Keratinocyte (primary cell): ENCODE measurements at regions not wholly inside any gene's neighbourhood (a gene's known extent, or its start where the extent isn't known, plus 50 kb on each side); places are given as distances from the start of the nearest gene placed in this dataset.

Experiments
- DNase-seq: peaks from one replicate; pipeline ENCODE4 v3.0.0-alpha.2; 2011; ENCODE audit warnings: low read depth, missing footprints, low spot score
- FAIRE-seq: peaks from 2 replicates; lab custom pipeline; 2011; peaks lifted over from hg19 to GRCh38; lab: Jason Lieb, UNC
- H2AFZ ChIP-seq: 2 replicates; pipeline ENCODE4 v1.6.0; 2012; ENCODE audit warnings: low read length, control low read depth, inconsistent platforms; ENCODE audit not compliant: control insufficient read depth
- H3K27ac ChIP-seq: 2 replicates; pipeline ENCODE4 v1.5.1; 2011; ENCODE audit warnings: low read length; ENCODE audit not compliant: control insufficient read depth, insufficient read depth
- H3K27me3 ChIP-seq: 3 replicates; pipeline ENCODE4 v1.6.0; 2011; ENCODE audit warnings: low read length; ENCODE audit not compliant: control insufficient read depth, insufficient read depth; ENCODE audit errors: extremely low read depth
- H3K36me3 ChIP-seq, 2 experiments: 2 replicates in 1 of 2; 3 replicates in 1 of 2; pipeline ENCODE4 v1.5.1; 2011; ENCODE audit warnings: low read length in 2 of 2, mild to moderate bottlenecking in 1 of 2; ENCODE audit not compliant: control insufficient read depth in 2 of 2, insufficient read depth in 2 of 2; ENCODE audit errors: extremely low read depth in 1 of 2
- H3K4me1 ChIP-seq: 3 replicates; pipeline ENCODE4 v1.5.1; 2011; ENCODE audit warnings: low read length; ENCODE audit not compliant: control insufficient read depth, insufficient read depth; ENCODE audit errors: extremely low read depth
- H3K4me2 ChIP-seq: 3 replicates; pipeline ENCODE4 v1.6.0; 2011; ENCODE audit warnings: low read depth, low read length; ENCODE audit not compliant: control insufficient read depth, insufficient read depth; ENCODE audit errors: extremely low read depth
- H3K4me3 ChIP-seq, 3 experiments: fragments of 200-600 bp in 1 of 3; sonication (generic) in 1 of 3; 2 replicates in 2 of 3; 3 replicates in 1 of 3; pipeline ENCODE4 v1.5.1; 2011 to 2016; ENCODE audit warnings: low read length in 3 of 3, mild to moderate bottlenecking in 3 of 3, control low read depth in 2 of 3, inconsistent platforms in 1 of 3, low read depth in 1 of 3, mixed read lengths in 1 of 3, mixed run types in 1 of 3, moderate library complexity in 1 of 3; ENCODE audit not compliant: control insufficient read depth in 2 of 3, insufficient read depth in 2 of 3; ENCODE audit errors: extremely low read depth in 1 of 3
- H3K79me2 ChIP-seq: 2 replicates; pipeline ENCODE4 v1.6.0; 2012; ENCODE audit warnings: low read length; ENCODE audit not compliant: control insufficient read depth, insufficient read depth
- H3K9ac ChIP-seq: 3 replicates; pipeline ENCODE4 v1.6.0; 2011; ENCODE audit warnings: low read length; ENCODE audit not compliant: control insufficient read depth, insufficient read depth; ENCODE audit errors: extremely low read depth
- H3K9me1 ChIP-seq: 3 replicates; pipeline ENCODE4 v1.6.0; 2011; ENCODE audit warnings: low read length; ENCODE audit not compliant: control insufficient read depth, insufficient read depth; ENCODE audit errors: extremely low read depth
- H3K9me3 ChIP-seq: 2 replicates; pipeline ENCODE4 v1.5.1; 2012; ENCODE audit warnings: low read depth, low read length; ENCODE audit not compliant: control insufficient read depth
- H4K20me1 ChIP-seq: 3 replicates; pipeline ENCODE4 v1.6.0; 2011; ENCODE audit warnings: low read length; ENCODE audit not compliant: control insufficient read depth, insufficient read depth; ENCODE audit errors: extremely low read depth
- CTCF ChIP-seq, 3 experiments: IDR thresholded peaks in 1 of 3; conservative IDR thresholded peaks in 1 of 3; optimal IDR thresholded peaks in 1 of 3; 2 replicates in 2 of 3; 3 replicates in 1 of 3; pipeline versions ENCODE3 to v1.5.1; 2011; ENCODE audit warnings: low read length in 3 of 3, mild to moderate bottlenecking in 3 of 3, moderate library complexity in 2 of 3, control low read depth in 1 of 3, inconsistent platforms in 1 of 3; ENCODE audit not compliant: insufficient read depth in 2 of 3; ENCODE audit errors: extremely low read depth in 1 of 3
- EZH2 ChIP-seq: IDR thresholded peaks from one replicate; pipeline ENCODE4 v1.6.1; 2012; ENCODE audit warnings: inconsistent platforms, mild to moderate bottlenecking, low read length, moderate library complexity
- dilution Hi-C: fragments of 300-500 bp; cut with MboI; formaldehyde crosslinking; loops from one replicate; pipeline ENCODE4 v1.7.0; 2020; ENCODE audit warnings: low sequenced_read_pairs; ENCODE audit not compliant: extremely low pct_ligation_motif_present

DNA sequence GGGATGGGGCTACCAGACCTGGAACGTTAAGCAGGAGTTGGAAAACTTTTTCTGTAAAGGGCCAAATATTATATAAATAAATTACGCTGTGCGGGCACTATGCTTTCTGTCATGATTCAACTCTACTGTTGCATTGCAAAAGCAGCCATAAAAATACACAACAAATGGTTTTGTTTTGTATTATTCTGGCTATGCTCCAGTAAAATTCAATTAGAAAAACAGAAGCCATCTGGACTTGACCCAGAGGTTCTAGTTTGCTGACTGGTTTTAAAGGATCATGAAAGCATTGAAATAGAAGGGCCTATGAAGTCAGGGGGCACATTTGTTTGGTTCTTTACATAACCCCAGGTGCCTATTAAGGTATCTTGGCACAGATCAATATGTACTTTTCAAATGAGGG, 647.4 kb upstream of the LMCD1 start:
- no peak for FAIRE-seq
- dilution Hi-C loops: no loop called here

GRCh38 chr3:7854721-7855120, 646.9 kb upstream of the LMCD1 start:
- FAIRE-seq (no peak), DNase-seq (no peak)
- no peak overlapping the region for H3K4me3 ChIP-seq
- no peaks in the 10 kb centered on the region for H3K9me3 ChIP-seq
- H2AFZ ChIP-seq: no peak overlapping the region
- TF ChIP-seq EZH2 (no peak), CTCF (optimal IDR thresholded peaks at IDR 0.05 in 1 of 3, IDR thresholded peaks at IDR 0.05 in 1 of 3, conservative IDR thresholded peaks at IDR 0.05 in 1 of 3; ENCODE audit: extremely low read depth in 1 of 3, insufficient read depth in 2 of 3, low read length in 3 of 3) (no peak)
- no peaks in the 10 kb centered on the region for H3K9me1 ChIP-seq
- no peaks in the 10 kb centered on the region for H3K27me3 ChIP-seq
- no peak overlapping the region for H3K9ac ChIP-seq
- no peaks in the 10 kb centered on the region for H3K4me1 ChIP-seq
- H4K20me1 ChIP-seq: no peaks in the 10 kb centered on the region
- H3K79me2 ChIP-seq: no peaks in the 10 kb centered on the region
- dilution Hi-C loops: no loop called here
- no peak overlapping the region for H3K27ac ChIP-seq
- no peak overlapping the region for H3K4me2 ChIP-seq
- no peaks in the 10 kb centered on the region for H3K36me3 ChIP-seq

More for the DNA sequence above, 647.4 kb upstream of the LMCD1 start:
- Histone ChIP-seq H3K27me3 (no peaks in the 10 kb centered on the region), H3K9me3 (no peaks in the 10 kb centered on the region), H3K9ac (no peak overlapping the region), H4K20me1 (no peaks in the 10 kb centered on the region), H3K9me1 (no peaks in the 10 kb centered on the region), H3K4me1 (no peaks in the 10 kb centered on the region), H3K4me3 (no peak overlapping the region), H3K4me2 (no peak overlapping the region), H3K27ac (no peak overlapping the region), H3K79me2 (no peaks in the 10 kb centered on the region), H3K36me3 (no peaks in the 10 kb centered on the region), H2AFZ (no peak overlapping the region)
- TF ChIP-seq EZH2 (no peak), CTCF (optimal IDR thresholded peaks at IDR 0.05 in 1 of 3, IDR thresholded peaks at IDR 0.05 in 1 of 3, conservative IDR thresholded peaks at IDR 0.05 in 1 of 3; ENCODE audit: extremely low read depth in 1 of 3, insufficient read depth in 2 of 3, low read length in 3 of 3) (no peak)
- no peak for DNase-seq
